GM12892 (cell line): ENCODE measurements at regions not wholly inside any gene's neighbourhood (a gene's known extent, or its start where the extent isn't known, plus 50 kb on each side); places are given as distances from the start of the nearest gene placed in this dataset.

ENCODE experiments used
- POLR2A ChIP-seq: IDR thresholded peaks from 2 replicates; pipeline ENCODE4 v1.6.1; 2011; ENCODE audit warnings: low read depth, low read length, control low read depth
- POLR2AphosphoS5 ChIP-seq: IDR thresholded peaks from 2 replicates; pipeline ENCODE4 v1.6.1; 2011; ENCODE audit warnings: low read depth, low read length, control low read depth
- TAF1 ChIP-seq: IDR thresholded peaks from 2 replicates; pipeline ENCODE4 v1.6.1; 2011; ENCODE audit warnings: low read depth, mild to moderate bottlenecking, control low read depth, low read length, borderline replicate concordance

DNA sequence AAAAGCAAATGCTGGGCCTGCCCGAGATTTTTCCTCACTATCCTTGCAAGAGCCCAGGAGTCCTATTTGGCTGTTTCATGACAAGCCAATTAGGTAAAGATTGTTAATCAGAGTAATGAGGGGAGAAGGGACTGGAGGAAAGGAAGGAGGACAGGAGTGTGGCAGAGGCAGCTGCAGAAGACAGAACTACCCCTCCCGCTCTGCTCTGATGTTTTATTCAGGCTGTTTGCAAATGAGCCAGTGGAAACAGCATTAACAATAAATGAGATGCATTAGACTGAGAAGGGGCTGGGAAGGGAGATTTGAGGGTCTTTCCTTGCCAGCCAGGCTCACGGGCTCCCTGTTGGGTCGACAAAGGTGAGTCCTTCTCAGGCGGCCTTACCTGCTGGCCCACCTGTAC lies 421.0 kb upstream of the CCDC196 start:
- TF ChIP-seq POLR2AphosphoS5, result no peak
- no peak for TF ChIP-seq TAF1
- no peak for TF ChIP-seq POLR2A
